CD8-positive, alpha-beta memory T cell (primary cell): ENCODE measurements at regions not wholly inside any gene's neighbourhood (a gene's known extent, or its start where the extent isn't known, plus 50 kb on each side); places are given as distances from the start of the nearest gene placed in this dataset.

Experiments
- CTCF ChIA-PET: fragments of 350-600 bp; sonication (Branson Sonifier 250); formaldehyde crosslinking; loops from one replicate; lab custom pipeline; 2021; ENCODE audit warnings: antibody characterized with exemption; lab: Charles Lee
- POLR2A ChIA-PET: fragments of 350-600 bp; sonication (Branson Sonifier 250); formaldehyde crosslinking; loops from one replicate; lab custom pipeline; 2021; ENCODE audit warnings: antibody characterized with exemption; lab: Charles Lee
- DNase-seq, 5 donors: peaks; one replicate each; pipeline versions ENCODE4 v3.0.0 to v3.0.0-alpha.2; 2020 to 2022; ENCODE audit warnings: mixed read lengths in 1 of 5
- H3K27ac ChIP-seq: one replicate; pipeline ENCODE4 v1.7.0; 2013; ENCODE audit warnings: low read depth, mild to moderate bottlenecking, low read length, moderate library complexity
- H3K27me3 ChIP-seq: 2 replicates; pipeline ENCODE4 v1.7.0; 2013; ENCODE audit warnings: low read length, mild to moderate bottlenecking; ENCODE audit not compliant: insufficient read depth, poor library complexity, severe bottlenecking
- H3K36me3 ChIP-seq: 2 replicates; pipeline ENCODE4 v1.7.0; 2013; ENCODE audit warnings: mild to moderate bottlenecking, low read length, moderate library complexity; ENCODE audit not compliant: insufficient read depth
- H3K4me1 ChIP-seq: 2 replicates; pipeline ENCODE4 v1.7.0; 2013; ENCODE audit warnings: mild to moderate bottlenecking, low read length, moderate library complexity; ENCODE audit not compliant: insufficient read depth
- H3K4me3 ChIP-seq: 2 replicates; pipeline ENCODE4 v1.7.0; 2013; ENCODE audit warnings: mild to moderate bottlenecking, low read length
- H3K9me3 ChIP-seq: 2 replicates; pipeline ENCODE4 v1.7.0; 2013; ENCODE audit warnings: mild to moderate bottlenecking, low read length
- H3K27ac Mint-ChIP-seq, 8 donors: one replicate each; pipeline ENCODE4 v1.8.0; 2020 to 2021; ENCODE audit warnings: mixed read lengths in 8 of 8, mild to moderate bottlenecking in 6 of 8, inconsistent platforms in 3 of 8, moderate library complexity in 3 of 8
- H3K27me3 Mint-ChIP-seq, 2 donors: one replicate each; pipeline ENCODE4 v1.8.0; 2020 to 2021; ENCODE audit warnings: mixed read lengths in 2 of 2, mild to moderate bottlenecking in 1 of 2, moderate library complexity in 1 of 2
- H3K36me3 Mint-ChIP-seq, 3 donors: one replicate each; pipeline ENCODE4 v1.8.0; 2020 to 2021; ENCODE audit warnings: mixed read lengths in 3 of 3, inconsistent platforms in 1 of 3, mild to moderate bottlenecking in 1 of 3
- H3K4me1 Mint-ChIP-seq, 3 donors: one replicate each; pipeline ENCODE4 v1.8.0; 2020 to 2021; ENCODE audit warnings: mixed read lengths in 3 of 3, inconsistent platforms in 1 of 3, mild to moderate bottlenecking in 1 of 3
- H3K4me3 Mint-ChIP-seq, 7 donors: one replicate each; pipeline ENCODE4 v1.8.0; 2020 to 2021; ENCODE audit warnings: mixed read lengths in 7 of 7, mild to moderate bottlenecking in 6 of 7, moderate library complexity in 4 of 7, inconsistent platforms in 2 of 7
- H3K9me3 Mint-ChIP-seq, 5 donors: one replicate each; pipeline ENCODE4 v1.8.0; 2020 to 2022; ENCODE audit warnings: mixed read lengths in 5 of 5, mild to moderate bottlenecking in 3 of 5, moderate library complexity in 2 of 5, inconsistent platforms in 1 of 5

GRCh38 chr20:52564594-52564993, 373.0 kb upstream of the ZFP64 start:
- Histone ChIP-seq H3K4me3 (no peak overlapping the region), H3K4me1 (no peaks in the 10 kb centered on the region), H3K9me3 (no peaks in the 10 kb centered on the region), H3K27ac (no peak overlapping the region), H3K36me3 (no peaks in the 10 kb centered on the region), H3K27me3 (no peaks in the 10 kb centered on the region)
- Mint-ChIP-seq H3K27ac (no peak overlapping the region), H3K4me3 (no peak overlapping the region), H3K27me3 (peaks cover 7 to 16% of the 10 kb centered on the region in 2 donors), H3K4me1 (peaks cover 0 to 4% (median 1%) of the 10 kb centered on the region in 3 donors), H3K9me3 (peaks cover 6 to 10% (median 7%) of the 10 kb centered on the region in 5 donors), H3K36me3 (peaks cover 0 to 6% (median 0%) of the 10 kb centered on the region in 3 donors)
- ChIA-PET CTCF (no interaction called here), POLR2A (no interaction called here)
- no peak for DNase-seq

GRCh38 chr20:52552181-52552872, 360.7 kb upstream of the ZFP64 start:
- no peaks in the 10 kb centered on the region for H3K9me3 ChIP-seq
- Mint-ChIP-seq H3K4me1 (no peaks in the 10 kb centered on the region), H3K4me3 (no peak overlapping the region), H3K36me3 (peaks cover 0 to 2% (median 0%) of the 10 kb centered on the region in 3 donors), H3K9me3 (peaks cover 3 to 12% (median 8%) of the 10 kb centered on the region in 5 donors), H3K27ac (no peak overlapping the region), H3K27me3 (peaks cover 0 to 3% of the 10 kb centered on the region in 2 donors)
- H3K27ac ChIP-seq, result no peak overlapping the region
- CTCF ChIA-PET, result no interaction called here
- H3K27me3 ChIP-seq, result no peaks in the 10 kb centered on the region
- no peak overlapping the region for H3K4me3 ChIP-seq
- H3K4me1 ChIP-seq, result no peaks in the 10 kb centered on the region
- DNase-seq, result no peak
- H3K36me3 ChIP-seq, result no peaks in the 10 kb centered on the region
- POLR2A ChIA-PET, result no interaction called here

GRCh38 chr20:52542131-52542530, 350.6 kb upstream of the ZFP64 start:
- Histone ChIP-seq H3K27ac (no peak overlapping the region), H3K27me3 (no peaks in the 10 kb centered on the region), H3K36me3 (no peaks in the 10 kb centered on the region), H3K4me3 (no peak overlapping the region), H3K4me1 (no peaks in the 10 kb centered on the region), H3K9me3 (no peaks in the 10 kb centered on the region)
- peaks cover 0 to 14% (median 5%) of the 10 kb centered on the region in 3 donors for H3K4me1 Mint-ChIP-seq
- peaks cover 0 to 3% (median 0%) of the 10 kb centered on the region in 3 donors for H3K36me3 Mint-ChIP-seq
- H3K27me3 Mint-ChIP-seq, result peaks cover 7 to 11% of the 10 kb centered on the region in 2 donors
- H3K27ac Mint-ChIP-seq, result no peak overlapping the region
- no peak for DNase-seq
- POLR2A ChIA-PET, result no interaction called here
- H3K4me3 Mint-ChIP-seq, result no peak overlapping the region
- H3K9me3 Mint-ChIP-seq, result peaks cover 0 to 9% (median 2%) of the 10 kb centered on the region in 5 donors
- CTCF ChIA-PET, result no interaction called here

- H3K4me3 Mint-ChIP-seq, result peak overlapping the region in 1 of 7 donors; percentile 15
- Histone ChIP-seq H3K36me3 (no peaks in the 10 kb centered on the region), H3K4me1 (no peaks in the 10 kb centered on the region), H3K27ac (no peak overlapping the region), H3K27me3 (no peaks in the 10 kb centered on the region), H3K4me3 (no peak overlapping the region), H3K9me3 (no peaks in the 10 kb centered on the region)
- peaks cover 0 to 3% (median 0%) of the 10 kb centered on the region in 3 donors for H3K36me3 Mint-ChIP-seq
- peaks cover 3 to 13% of the 10 kb centered on the region in 2 donors for H3K27me3 Mint-ChIP-seq
- peak overlapping the region in 2 of 8 donors; percentile 29 to 54 for H3K27ac Mint-ChIP-seq
- ChIA-PET POLR2A (no interaction called here), CTCF (no interaction called here)
- peaks cover 0 to 5% (median 2%) of the 10 kb centered on the region in 5 donors for H3K9me3 Mint-ChIP-seq
- no peak for DNase-seq
- H3K4me1 Mint-ChIP-seq, result peaks cover 0 to 14% (median 5%) of the 10 kb centered on the region in 3 donors
Measured at GRCh38 chr20:52540509-52540908, 348.9 kb upstream of the ZFP64 start.

GRCh38 chr20:52539891-52540290, 348.3 kb upstream of the ZFP64 start:
- ChIA-PET POLR2A (no interaction called here), CTCF (no interaction called here)
- Histone ChIP-seq H3K27me3 (no peaks in the 10 kb centered on the region), H3K4me3 (no peak overlapping the region), H3K9me3 (no peaks in the 10 kb centered on the region), H3K27ac (no peak overlapping the region), H3K36me3 (no peaks in the 10 kb centered on the region), H3K4me1 (no peaks in the 10 kb centered on the region)
- no peak overlapping the region for H3K4me3 Mint-ChIP-seq
- peaks cover 0 to 1% (median 0%) of the 10 kb centered on the region in 3 donors for H3K36me3 Mint-ChIP-seq
- H3K9me3 Mint-ChIP-seq, result peaks cover 0 to 5% (median 2%) of the 10 kb centered on the region in 5 donors
- DNase-seq, result no peak
- peaks cover 0 to 14% (median 5%) of the 10 kb centered on the region in 3 donors for H3K4me1 Mint-ChIP-seq
- peaks cover 3 to 13% of the 10 kb centered on the region in 2 donors for H3K27me3 Mint-ChIP-seq
- peak overlapping the region in 1 of 8 donors; percentile 73 for H3K27ac Mint-ChIP-seq

- H3K9me3 ChIP-seq, result no peaks in the 10 kb centered on the region
- Mint-ChIP-seq H3K4me3 (no peak overlapping the region), H3K36me3 (peaks cover 0 to 1% (median 0%) of the 10 kb centered on the region in 3 donors), H3K27me3 (peaks cover 3 to 18% of the 10 kb centered on the region in 2 donors), H3K27ac (no peak overlapping the region), H3K4me1 (peaks cover 0 to 14% (median 5%) of the 10 kb centered on the region in 3 donors), H3K9me3 (peaks cover 0 to under 1% (median 0%) of the 10 kb centered on the region in 5 donors)
- POLR2A ChIA-PET, result no interaction called here
- H3K36me3 ChIP-seq, result no peaks in the 10 kb centered on the region
- no peak overlapping the region for H3K4me3 ChIP-seq
- H3K27ac ChIP-seq, result no peak overlapping the region
- CTCF ChIA-PET, result no interaction called here
- DNase-seq, result no peak
- H3K27me3 ChIP-seq, result no peaks in the 10 kb centered on the region
- no peaks in the 10 kb centered on the region for H3K4me1 ChIP-seq
Measured at GRCh38 chr20:52536841-52537400, 345.3 kb upstream of the ZFP64 start.

- Histone ChIP-seq H3K4me1 (no peaks in the 10 kb centered on the region), H3K36me3 (no peaks in the 10 kb centered on the region), H3K4me3 (no peak overlapping the region), H3K27me3 (no peaks in the 10 kb centered on the region), H3K27ac (no peak overlapping the region), H3K9me3 (no peaks in the 10 kb centered on the region)
- no peak for DNase-seq
- CTCF ChIA-PET, result no interaction called here
- Mint-ChIP-seq H3K4me3 (no peak overlapping the region), H3K27me3 (peaks cover 3 to 19% of the 10 kb centered on the region in 2 donors), H3K36me3 (peaks cover 0 to 1% (median 0%) of the 10 kb centered on the region in 3 donors), H3K9me3 (peaks cover 0 to 2% (median 0%) of the 10 kb centered on the region in 5 donors), H3K4me1 (peaks cover 0 to 11% (median 4%) of the 10 kb centered on the region in 3 donors), H3K27ac (no peak overlapping the region)
- POLR2A ChIA-PET, result no interaction called here
Measured at GRCh38 chr20:52536040-52536439, 344.5 kb upstream of the ZFP64 start.

- DNase-seq, result no peak
- peaks cover 2 to 30% of the 10 kb centered on the region in 2 donors for H3K27me3 Mint-ChIP-seq
- H3K9me3 Mint-ChIP-seq, result peaks cover 0 to 2% (median 0%) of the 10 kb centered on the region in 5 donors
- H3K4me1 ChIP-seq, result no peaks in the 10 kb centered on the region
- H3K27ac Mint-ChIP-seq, result no peak overlapping the region
- no peaks in the 10 kb centered on the region for H3K36me3 ChIP-seq
- ChIA-PET CTCF (no interaction called here), POLR2A (no interaction called here)
- H3K9me3 ChIP-seq, result no peaks in the 10 kb centered on the region
- no peak overlapping the region for H3K4me3 Mint-ChIP-seq
- no peak overlapping the region for H3K4me3 ChIP-seq
- no peaks in the 10 kb centered on the region for H3K27me3 ChIP-seq
- H3K27ac ChIP-seq, result no peak overlapping the region
- peaks cover 0 to 3% (median 0%) of the 10 kb centered on the region in 3 donors for H3K4me1 Mint-ChIP-seq
- no peaks in the 10 kb centered on the region for H3K36me3 Mint-ChIP-seq
Measured at GRCh38 chr20:52534616-52535015, 343.0 kb upstream of the ZFP64 start.
